HG02870 (cell line): ENCODE measurements at regions not wholly inside any gene's neighbourhood (a gene's known extent, or its start where the extent isn't known, plus 50 kb on each side); places are given as distances from the start of the nearest gene placed in this dataset.
"Not testable (repeated sequence)": the region's sequence is repeated elsewhere in the genome, so short reads cannot be mapped to it uniquely, and the experiment has no call there.

Experiments used
- ATAC-seq: cut with Tn5 transposase; IDR thresholded peaks from one replicate; pipeline ENCODE4 v1.9.1; 2021; ENCODE audit warnings: mild to moderate bottlenecking, moderate library complexity; ENCODE audit not compliant: unreplicated experiment

DNA sequence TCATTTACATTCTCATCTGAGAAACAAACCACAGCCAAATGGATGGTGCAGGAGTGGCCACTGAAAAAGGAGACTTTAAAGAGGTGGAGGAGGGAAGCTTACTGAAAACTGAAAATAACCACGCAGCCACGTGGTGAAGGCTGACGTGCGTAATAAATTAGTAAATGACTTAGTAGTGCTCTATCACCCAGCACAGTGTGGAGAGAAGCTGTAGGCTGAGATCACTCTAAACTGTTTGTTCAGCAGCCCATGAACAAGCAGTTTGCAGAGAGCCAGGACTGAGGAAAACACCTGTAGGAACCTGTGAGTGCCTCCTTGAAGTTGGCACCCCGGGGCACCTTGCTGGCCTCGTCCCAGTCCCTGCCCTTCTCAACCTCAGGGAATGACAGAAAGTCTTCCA lies 193.0 kb downstream of the TXNL1 start:
- no peak for ATAC-seq

DNA sequence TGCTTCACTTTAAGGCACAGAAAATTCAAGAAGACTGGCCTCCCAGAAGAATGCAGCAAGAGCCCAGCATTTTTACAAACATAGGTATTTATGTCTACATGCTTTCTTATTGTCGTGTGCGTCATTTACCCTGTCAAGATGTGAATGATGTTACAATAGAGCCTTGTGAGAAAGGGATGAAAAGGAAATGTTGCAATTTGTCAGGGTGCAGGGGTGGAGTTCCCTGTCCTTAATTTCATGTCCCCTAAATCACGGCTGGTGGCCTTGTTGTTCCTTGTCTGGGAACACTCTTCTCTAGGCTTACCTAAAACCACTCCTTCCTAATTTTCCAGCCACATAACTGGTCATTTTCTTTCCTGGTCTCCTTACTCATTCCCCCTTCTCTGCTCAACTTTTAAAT lies 194.2 kb downstream of the TXNL1 start:
- ATAC-seq, result no peak

DNA sequence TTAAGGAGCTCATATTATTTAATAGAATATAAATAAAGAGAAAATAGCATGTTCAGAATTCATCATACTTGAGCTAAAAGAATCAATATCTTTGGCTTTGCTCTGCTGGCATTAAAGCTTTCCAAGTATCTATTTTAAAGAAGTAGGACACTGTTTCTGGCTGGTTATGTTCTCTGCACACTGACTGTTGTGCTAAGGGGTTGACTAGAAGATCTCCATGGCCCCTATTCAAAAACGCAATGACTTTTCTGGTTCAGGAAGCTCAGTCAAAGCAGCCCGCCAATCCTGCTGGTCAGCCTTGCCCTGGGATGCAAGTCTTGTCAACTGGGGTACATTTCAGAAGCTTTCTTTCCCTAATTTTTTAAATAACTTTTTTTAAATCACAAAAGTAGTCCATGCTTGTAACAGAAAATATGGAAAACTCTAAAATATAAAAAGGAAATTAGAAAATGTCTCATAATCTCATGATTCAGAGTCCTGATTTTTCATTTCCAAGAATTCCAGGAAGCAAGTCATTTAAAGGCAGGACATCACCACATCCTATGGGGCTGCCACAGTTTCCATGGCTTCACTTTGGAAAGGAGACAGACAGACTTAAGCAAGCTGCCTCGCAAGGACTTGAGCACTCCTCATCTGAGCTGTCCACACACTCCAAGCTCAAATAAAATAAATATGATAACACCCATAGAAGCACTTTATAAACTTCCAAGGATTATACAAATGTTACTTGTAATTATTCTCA lies 195.1 kb downstream of the TXNL1 start:
- ATAC-seq, result no peak

DNA sequence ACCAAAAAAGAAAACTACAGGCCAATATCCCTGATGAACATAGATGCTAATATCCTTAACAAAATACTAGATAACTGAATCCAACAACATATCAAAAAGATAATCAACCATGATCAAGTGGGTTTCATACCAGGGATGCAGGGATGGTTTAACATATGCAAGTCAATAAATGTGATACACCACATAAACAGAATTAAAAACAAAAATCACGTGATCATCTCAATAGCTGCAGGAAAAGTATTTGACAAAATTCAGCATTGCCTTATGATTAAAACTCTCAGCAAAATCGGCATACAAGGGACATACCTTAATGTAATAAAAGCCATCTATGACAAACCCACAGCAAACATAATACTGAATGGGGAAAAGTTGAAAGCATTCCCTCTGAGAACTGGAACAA lies 199.9 kb downstream of the TXNL1 start:
- not testable (repeated sequence) for ATAC-seq

DNA sequence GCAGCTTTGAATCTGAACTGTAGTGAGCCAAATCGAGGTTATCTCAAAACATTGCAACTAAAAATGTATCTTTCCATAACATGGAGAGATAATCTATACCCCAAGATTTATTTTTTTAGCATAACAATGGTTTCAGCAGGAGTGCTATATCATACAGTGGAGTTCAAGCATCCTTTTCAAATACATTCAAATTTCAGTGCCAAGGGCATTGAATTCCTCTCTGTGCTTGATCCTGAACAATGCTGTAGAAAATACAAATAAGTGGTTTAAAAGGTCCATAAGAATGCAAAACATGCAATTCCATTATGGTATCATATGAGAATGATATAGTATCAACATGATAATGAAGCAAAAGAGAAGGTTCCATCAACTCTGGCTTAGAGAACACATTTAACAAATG lies 201.7 kb downstream of the TXNL1 start:
- no peak for ATAC-seq

DNA sequence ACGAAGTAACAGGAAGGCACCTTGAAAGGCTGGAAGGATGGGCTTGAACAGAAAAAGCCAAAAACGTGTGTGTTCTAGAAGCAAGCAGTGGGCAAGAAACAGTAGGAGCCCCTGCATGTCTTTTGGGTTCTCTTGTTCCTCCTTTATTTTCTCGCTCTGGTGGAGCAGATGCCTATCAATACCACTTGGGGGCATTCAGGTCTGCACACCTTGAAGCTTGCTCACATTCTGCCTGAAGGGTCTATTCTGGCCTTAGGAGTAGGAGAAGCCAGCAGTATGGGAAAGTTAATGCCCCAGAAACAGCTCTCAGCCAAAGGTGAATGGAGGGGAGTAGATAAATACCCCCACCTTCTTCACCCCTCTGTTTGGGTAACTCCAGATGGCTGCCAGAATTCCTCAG lies 204.5 kb downstream of the TXNL1 start:
- no peak for ATAC-seq

DNA sequence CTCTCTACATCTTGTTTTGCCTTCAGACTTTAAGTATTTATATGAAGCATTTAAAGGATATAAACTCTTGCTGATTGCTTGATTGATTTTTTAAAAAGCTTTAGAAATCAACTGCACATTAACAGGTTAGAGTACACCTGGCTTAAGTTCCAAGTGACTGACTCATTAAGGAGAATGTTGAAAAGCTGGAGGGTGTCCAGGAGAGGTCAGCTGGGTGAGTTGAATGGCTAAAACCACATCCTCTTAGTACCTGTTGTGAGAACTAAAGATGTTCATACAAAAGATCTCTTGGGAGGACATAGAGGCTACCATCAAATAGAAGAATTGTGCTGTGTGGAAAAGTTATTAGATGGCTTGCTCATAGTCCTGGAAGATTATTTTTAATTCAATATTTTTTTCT lies 206.8 kb downstream of the TXNL1 start:
- ATAC-seq, result no peak

DNA sequence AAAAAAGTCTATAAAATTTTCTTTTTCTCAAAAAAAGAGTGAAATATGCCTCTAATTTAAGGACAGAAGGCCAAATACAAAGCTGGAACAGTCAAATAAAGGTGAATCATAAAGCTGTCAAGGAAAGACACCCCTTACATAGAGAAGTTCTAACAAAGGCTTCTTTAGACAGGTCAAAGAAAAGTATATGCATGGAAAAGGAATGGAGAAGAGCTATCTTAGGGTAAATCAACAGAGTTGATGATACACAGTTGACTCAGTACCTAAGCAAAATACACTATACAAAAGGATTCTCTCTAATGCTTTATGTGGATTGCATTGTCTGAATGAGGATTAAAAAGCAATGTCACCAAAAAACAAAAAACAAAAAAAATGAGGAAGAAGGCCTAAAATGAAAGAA lies 214.8 kb downstream of the TXNL1 start:
- ATAC-seq, result no peak

DNA sequence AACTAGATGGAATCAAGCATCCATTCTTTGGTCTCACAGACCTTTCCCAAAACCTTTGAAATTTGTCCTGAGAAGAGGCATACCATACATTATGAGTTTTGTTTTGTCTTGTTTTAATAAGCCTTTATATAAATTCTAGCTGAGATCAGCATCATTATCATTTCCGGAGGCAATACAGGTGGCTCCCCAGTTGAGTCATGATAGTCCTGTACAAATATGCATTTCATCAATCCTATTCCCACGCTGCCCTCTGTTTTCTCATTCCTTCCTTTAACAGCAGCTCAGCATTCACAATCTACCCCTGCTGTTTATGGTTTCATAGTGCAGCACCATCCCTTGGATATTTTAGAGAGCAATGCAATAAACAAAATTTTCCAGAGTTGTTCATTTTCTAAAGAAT lies 216.7 kb downstream of the TXNL1 start:
- ATAC-seq, result no peak

DNA sequence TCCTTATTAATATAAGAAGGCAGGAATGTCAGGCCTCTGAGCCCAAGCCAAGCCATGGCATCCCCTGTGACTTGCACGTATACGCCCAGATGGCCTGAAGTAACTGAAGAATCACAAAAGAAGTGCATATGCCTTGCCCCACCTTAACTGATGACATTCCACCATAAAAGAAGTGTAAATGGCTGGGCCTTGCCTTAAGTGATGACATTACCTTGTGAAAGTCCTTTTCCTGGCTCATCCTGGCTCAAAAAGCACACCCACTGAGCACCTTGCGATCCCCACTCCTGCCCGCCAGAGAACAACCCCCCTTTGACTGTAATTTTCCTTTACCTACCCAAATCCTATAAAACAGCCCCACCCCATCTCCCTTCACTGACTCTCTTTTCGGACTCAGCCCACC lies 217.5 kb downstream of the TXNL1 start:
- ATAC-seq, result not testable (repeated sequence)

DNA sequence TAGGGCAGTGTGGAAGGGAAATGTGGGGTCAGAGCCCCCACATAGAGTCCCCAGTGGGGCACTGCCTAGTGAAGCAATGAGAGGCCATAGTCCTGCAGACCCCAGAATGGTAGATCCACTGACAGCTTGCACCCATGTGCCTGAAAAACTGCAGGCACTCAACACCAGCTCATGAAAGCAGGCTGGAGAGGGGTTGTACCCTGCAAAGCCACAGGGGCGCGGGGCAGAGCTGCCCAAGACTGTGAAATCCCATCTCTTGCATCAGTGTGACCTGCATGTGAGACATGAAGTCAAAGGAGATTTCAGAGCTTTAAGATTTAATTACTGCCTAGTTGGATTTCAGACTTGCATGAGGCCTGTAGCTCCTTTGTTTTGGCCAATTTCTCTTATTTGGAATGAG lies 224.0 kb downstream of the TXNL1 start:
- no peak for ATAC-seq

DNA sequence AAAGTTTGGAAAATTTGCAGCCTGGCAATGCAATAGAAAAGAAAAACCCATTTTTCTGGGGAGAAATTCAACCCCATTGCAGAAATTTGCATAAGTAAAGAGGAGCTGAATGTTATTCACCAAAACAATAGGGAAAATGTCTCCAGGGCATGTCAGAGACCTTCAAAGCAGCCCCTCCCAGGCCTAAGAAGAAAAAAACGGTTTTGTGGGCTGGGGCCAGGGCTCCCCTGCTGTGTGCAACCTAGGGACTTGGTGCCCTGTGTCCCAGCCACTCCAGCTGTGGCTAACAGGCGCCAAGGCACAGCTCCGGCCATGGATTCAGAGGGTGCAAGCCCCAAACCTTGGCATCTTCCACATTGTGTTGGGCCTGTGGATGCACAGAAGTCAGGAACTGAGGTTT lies 224.5 kb downstream of the TXNL1 start:
- no peak for ATAC-seq

DNA sequence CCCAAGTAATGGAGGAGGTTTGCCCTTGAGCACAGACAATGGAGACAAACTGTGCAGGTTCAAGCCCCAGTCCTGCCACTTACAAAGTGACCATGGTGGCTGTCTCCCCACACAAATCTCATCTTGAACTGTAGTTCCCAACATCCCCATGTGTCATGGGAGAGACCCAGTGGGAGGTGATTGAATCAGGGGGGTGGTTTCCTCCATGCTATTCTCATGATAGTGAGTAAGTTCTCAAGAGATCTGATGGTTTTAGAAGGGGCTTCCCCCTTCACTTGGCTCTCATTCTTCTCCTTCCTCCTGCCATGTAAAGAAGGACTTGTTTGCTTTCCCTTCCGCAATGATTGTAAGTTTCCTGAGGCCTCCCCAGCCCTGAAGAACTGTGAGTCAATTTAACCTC lies 225.4 kb downstream of the TXNL1 start:
- no peak for ATAC-seq

DNA sequence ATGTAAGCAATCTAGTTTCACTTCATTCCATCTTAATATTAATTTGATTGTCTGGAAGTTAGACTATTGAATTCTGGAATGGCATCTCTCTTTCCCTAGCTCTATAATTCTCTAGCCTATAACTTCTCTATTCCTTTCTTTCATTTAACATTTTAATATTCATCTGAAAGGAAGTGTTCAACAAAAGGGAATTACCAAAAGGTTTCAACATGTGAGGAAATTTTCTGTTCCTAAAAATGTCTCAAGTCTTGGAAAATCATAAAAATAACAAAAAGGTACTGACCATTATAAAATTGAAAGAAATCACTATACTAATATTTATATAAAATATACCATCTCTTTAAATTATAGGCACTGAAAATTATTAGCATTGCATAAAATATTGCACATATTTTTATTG lies 228.7 kb downstream of the TXNL1 start:
- ATAC-seq, result no peak

DNA sequence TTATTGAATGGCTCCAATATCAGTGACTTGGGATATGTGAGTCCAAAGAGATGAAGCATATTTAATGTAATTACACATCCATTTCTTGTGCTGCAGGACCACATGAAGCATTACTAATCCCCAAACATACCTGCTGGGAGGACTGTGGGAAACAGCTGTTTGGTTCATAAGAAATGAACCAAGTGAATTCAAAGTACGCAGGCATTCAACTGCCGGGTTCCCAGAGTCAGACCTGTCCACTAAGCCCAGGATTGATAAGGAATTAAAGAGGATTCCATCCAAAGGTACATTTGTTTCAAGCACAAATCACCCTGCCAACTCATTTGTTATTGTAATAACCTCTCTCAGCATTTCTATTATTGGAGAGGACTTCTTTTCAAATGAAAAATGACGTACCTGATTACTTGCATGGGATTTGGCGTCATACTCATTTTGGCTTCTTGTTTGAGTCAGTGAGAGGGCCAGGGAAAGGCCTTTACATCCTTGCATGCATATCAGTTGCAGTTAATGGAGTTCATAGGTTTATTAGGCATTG lies 230.7 kb downstream of the TXNL1 start:
- no peak for ATAC-seq

DNA sequence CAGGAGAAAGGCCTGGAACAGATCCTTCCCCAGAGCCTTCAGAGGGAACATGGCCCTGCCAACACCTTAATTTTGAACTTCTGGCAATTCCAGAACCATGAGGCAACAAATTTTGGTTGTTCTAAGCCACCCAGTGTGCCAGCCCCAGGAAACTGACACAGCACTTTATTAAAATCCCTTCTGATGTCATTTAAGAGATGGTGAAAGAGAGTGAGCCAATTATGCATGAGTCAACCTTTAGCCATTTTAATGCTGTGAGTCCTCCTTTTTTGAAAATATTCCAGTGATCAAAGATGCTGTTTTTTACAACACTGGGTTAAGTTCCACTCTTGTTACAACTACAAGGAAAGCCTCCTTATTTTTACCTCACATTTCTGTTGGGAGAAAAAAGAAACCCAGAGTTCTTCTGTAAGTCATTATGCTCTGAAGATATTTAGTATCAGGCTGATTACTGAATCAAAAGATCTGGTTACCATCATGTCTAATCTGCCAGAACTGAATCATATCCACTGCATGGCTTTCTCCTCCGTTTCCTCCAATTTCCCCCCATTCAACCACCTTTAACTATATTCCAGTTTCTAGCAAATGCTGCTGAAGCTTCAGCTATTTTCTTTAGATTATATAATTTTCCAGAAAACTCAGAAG lies 235.4 kb downstream of the TXNL1 start:
- ATAC-seq, result no peak

DNA sequence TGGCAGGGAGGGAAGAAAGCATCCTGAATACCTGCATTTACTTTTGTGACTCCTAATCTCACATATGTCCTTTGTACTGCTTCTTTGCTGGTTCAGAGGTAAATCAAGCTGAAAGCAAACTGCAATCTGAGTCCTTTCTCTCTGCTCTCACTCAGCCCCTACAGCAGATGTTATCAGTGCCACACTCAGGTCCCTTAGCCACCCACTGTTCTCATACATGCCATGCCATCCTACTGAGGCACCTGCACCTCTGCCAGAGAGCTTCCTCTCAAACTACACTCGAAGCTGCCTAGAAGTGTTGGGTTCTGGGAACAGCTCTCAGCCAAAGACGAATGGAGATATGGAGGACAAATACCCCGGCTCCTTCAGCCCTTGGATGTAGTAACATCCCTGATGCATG lies 244.5 kb downstream of the TXNL1 start:
- ATAC-seq, result no peak

DNA sequence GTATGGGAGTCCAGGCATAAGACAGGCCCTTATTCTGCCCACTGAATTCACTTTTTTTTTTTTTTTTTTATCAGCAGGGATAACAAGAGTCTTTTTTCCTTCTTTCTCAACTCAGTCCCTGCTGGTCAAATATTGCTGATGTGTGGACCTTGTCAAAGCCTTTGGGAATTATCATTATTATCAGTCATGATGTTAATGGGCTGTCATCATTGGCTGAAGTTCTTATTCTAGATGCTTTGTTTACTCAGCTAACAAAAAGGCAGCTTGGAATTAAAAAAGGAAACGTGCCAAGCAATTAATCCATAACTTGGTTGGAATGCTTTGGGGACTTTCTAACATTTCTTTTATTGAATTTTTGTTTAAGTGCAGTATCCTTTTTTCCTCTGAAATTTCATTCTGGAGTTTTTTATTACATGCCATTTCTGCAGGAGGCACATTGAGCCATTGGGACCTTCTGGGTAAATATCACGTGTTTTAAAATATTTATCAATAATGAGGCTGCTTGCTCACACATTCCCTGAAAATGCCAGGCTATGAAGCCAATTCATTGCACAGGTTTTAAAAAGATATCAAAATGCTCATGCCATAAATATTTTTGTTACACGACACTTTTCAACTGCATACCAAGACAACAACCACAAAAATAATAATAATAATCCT lies 246.3 kb downstream of the TXNL1 start:
- ATAC-seq, result no peak

DNA sequence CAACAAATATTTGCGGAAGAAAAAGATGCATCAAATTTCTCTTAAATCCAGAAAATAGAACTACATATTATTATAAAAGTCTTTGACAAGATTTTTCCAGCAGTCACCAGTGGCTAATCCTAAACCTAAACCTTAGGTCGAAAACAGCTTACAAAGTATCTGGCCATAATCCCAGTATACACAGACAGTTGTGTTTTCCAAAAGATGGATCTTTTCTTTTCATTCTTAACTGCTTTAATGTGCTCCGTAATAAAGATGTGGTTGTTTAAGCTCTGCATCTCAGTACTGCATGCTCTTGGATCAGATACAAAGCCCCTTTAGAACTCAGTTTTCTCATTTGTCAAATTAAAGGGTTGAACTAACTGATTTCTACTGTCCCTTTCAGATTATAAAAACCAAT lies 247.8 kb downstream of the TXNL1 start:
- no peak for ATAC-seq

DNA sequence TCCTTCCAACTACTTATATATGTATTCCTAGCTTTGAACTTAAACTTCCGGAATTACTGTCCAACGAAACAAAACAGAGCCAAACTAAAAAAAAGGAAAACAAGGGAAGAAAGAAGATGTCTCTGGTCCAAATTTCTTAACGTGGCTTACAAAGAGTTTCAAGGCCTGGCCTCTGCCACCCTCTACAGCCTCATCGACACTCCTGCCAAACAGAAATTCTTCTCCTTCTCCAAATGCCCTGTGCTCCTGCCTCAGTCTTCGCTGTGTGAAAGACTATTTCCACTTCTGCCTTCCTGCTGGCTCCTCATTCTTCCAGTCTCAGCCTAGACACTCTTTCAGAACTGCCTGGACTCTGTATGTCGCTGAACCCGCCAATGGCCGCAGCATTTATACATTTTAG lies 249.2 kb downstream of the TXNL1 start:
- no peak for ATAC-seq

DNA sequence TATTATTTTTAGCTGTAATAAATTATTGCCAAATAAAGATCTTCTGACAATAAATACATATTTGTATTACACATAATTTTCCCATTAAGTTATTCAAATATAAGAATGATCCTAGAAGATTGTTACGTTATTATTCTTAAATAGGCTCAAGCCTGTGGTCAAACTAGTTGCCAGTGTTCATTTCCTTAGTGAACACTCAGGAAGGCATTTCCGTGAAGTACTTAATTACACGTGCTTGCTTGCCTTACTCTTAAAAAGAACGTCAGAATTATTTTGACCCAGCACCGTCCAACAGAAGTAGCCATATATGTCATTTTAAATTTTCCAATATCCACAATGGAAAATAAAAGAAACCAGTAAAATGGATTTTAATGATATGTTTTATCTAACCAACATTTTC lies 249.8 kb downstream of the TXNL1 start:
- no peak for ATAC-seq

DNA sequence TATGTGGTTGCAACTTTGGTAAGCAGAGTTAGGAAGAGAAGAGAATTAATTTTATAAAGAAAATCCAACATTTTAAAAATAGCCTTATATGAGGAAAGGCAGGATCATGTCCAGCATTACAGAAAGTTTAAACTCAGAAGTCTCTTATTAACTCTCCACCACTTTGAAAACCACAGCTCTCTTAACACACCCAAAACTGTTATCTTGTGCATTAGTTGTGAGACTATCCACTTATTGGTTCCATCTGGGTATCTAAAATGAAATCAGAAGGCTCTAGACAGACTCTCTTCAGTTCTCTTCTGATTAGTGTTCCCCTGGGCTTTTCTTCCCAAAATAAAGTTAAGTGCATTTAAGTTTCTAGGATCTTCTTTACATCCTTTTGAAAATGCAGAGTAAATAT lies 251.5 kb downstream of the TXNL1 start:
- no peak for ATAC-seq
